IMR-90 (cell line): ENCODE measurements at regions not wholly inside any gene's neighbourhood (a gene's known extent, or its start where the extent isn't known, plus 50 kb on each side); places are given as distances from the start of the nearest gene placed in this dataset.

Experiments used
- BHLHE40 ChIP-seq: fragments of 150-350 bp; IDR thresholded peaks from 2 replicates; pipeline ENCODE4 v1.6.1; 2016; ENCODE audit warnings: mild to moderate bottlenecking, low read depth, low read length
- CEBPB ChIP-seq: IDR thresholded peaks from 2 replicates; pipeline ENCODE4 v1.6.1; 2012; ENCODE audit warnings: low read depth, low read length, improper control_type of control experiment
- MAFK ChIP-seq: IDR thresholded peaks from 2 replicates; pipeline ENCODE4 v1.6.1; 2012; ENCODE audit warnings: low read depth, low read length, improper control_type of control experiment
- MAZ ChIP-seq: IDR thresholded peaks from 2 replicates; pipeline ENCODE4 v1.6.1; 2012; ENCODE audit warnings: low read depth, mild to moderate bottlenecking, low read length, improper control_type of control experiment, moderate library complexity, borderline replicate concordance
- MXI1 ChIP-seq: IDR thresholded peaks from 2 replicates; pipeline ENCODE4 v1.6.1; 2012; ENCODE audit warnings: low read depth, mild to moderate bottlenecking, low read length, moderate library complexity, borderline replicate concordance
- POLR2A ChIP-seq: IDR thresholded peaks from 2 replicates; pipeline ENCODE4 v1.6.1; 2012; ENCODE audit warnings: mild to moderate bottlenecking, low read depth, low read length
- RAD21 ChIP-seq: IDR thresholded peaks from 2 replicates; pipeline ENCODE4 v1.6.1; 2012; ENCODE audit warnings: low read length, improper control_type of control experiment
- RCOR1 ChIP-seq: IDR thresholded peaks from 2 replicates; pipeline ENCODE4 v1.6.1; 2012; ENCODE audit warnings: mild to moderate bottlenecking, low read length, improper control_type of control experiment; ENCODE audit not compliant: insufficient replicate concordance
- RFX5 ChIP-seq: IDR thresholded peaks from 2 replicates; pipeline ENCODE4 v1.8.0; 2012; ENCODE audit warnings: low read depth, mild to moderate bottlenecking, low read length, moderate library complexity
- SMC3 ChIP-seq: fragments of 150-350 bp; IDR thresholded peaks from 2 replicates; pipeline ENCODE4 v1.6.1; 2016; ENCODE audit warnings: low read depth, mild to moderate bottlenecking, antibody characterized with exemption, low read length, moderate library complexity
- TF ChIP-seq, protein P1 (sequence below): conservative IDR thresholded peaks from 2 replicates; pipeline ENCODE4 v1.5.1; 2012; ENCODE audit warnings: mild to moderate bottlenecking, low read depth, low read length, improper control_type of control experiment
- TF ChIP-seq, protein P2 (sequence below): fragments of 150-350 bp; IDR thresholded peaks from 2 replicates; pipeline ENCODE4 v1.6.1; 2017; ENCODE audit warnings: mild to moderate bottlenecking, antibody characterized with exemption, low read length, low read depth

DNA sequence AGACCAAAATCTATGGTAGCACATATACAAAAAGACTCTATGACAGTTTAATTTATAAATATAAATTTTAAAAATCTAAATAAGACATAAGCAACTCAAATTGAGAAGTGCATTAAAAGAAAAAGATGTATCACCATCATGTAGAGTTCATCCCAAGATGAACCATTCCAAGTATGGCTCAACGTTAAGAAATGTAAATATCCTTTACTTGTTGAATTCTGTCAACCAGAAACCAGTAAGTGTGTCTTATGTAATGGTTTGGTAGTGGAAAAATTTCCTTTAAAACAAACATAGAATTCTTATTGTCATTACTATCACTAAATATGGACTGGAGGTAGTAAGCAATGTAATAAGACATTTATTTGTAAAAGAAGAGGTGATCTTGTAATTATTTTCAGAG is 87.3 kb downstream of the YIPF5 start:
- TF ChIP-seq POLR2A (no peak), MAFK (no peak), CEBPB (no peak), BHLHE40 (no peak), RCOR1 (no peak), SMC3 (no peak), RFX5 (no peak), MAZ (no peak), MXI1 (no peak), RAD21 (no peak)
- TF ChIP-seq, protein P1, sequence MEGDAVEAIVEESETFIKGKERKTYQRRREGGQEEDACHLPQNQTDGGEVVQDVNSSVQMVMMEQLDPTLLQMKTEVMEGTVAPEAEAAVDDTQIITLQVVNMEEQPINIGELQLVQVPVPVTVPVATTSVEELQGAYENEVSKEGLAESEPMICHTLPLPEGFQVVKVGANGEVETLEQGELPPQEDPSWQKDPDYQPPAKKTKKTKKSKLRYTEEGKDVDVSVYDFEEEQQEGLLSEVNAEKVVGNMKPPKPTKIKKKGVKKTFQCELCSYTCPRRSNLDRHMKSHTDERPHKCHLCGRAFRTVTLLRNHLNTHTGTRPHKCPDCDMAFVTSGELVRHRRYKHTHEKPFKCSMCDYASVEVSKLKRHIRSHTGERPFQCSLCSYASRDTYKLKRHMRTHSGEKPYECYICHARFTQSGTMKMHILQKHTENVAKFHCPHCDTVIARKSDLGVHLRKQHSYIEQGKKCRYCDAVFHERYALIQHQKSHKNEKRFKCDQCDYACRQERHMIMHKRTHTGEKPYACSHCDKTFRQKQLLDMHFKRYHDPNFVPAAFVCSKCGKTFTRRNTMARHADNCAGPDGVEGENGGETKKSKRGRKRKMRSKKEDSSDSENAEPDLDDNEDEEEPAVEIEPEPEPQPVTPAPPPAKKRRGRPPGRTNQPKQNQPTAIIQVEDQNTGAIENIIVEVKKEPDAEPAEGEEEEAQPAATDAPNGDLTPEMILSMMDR: no peak
- TF ChIP-seq, protein P2, sequence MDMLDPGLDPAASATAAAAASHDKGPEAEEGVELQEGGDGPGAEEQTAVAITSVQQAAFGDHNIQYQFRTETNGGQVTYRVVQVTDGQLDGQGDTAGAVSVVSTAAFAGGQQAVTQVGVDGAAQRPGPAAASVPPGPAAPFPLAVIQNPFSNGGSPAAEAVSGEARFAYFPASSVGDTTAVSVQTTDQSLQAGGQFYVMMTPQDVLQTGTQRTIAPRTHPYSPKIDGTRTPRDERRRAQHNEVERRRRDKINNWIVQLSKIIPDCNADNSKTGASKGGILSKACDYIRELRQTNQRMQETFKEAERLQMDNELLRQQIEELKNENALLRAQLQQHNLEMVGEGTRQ: no peak
